VCaP (cell line): ENCODE measurements at regions not wholly inside any gene's neighbourhood (a gene's known extent, or its start where the extent isn't known, plus 50 kb on each side); places are given as distances from the start of the nearest gene placed in this dataset.

Experiments used
- H3K27ac ChIP-seq: fragments of 450-650 bp; 2 replicates; pipeline ENCODE4 v1.5.1; 2017
- TF ChIP-seq, protein P1 (sequence below): fragments of 450-650 bp; conservative IDR thresholded peaks from 2 replicates; pipeline ENCODE4 v1.5.1; 2017; ENCODE audit warnings: mild to moderate bottlenecking, moderate library complexity

DNA sequence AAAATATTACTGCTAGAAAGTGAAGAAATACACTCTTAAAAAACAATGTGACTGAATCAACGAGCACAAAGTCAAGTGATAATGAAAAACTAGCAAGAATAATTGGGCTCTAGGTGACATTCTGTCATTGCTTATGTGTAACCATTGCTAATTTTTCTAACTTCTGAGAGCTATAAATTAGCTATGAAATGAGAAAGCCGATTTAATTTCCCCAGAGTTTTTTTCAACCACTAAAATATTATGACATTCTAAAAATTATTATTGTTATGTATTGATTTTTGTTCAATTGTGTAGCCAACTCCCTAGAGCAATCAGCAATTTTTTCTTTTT is 458.6 kb upstream of the ATXN8OS start:
- TF ChIP-seq, protein P1, sequence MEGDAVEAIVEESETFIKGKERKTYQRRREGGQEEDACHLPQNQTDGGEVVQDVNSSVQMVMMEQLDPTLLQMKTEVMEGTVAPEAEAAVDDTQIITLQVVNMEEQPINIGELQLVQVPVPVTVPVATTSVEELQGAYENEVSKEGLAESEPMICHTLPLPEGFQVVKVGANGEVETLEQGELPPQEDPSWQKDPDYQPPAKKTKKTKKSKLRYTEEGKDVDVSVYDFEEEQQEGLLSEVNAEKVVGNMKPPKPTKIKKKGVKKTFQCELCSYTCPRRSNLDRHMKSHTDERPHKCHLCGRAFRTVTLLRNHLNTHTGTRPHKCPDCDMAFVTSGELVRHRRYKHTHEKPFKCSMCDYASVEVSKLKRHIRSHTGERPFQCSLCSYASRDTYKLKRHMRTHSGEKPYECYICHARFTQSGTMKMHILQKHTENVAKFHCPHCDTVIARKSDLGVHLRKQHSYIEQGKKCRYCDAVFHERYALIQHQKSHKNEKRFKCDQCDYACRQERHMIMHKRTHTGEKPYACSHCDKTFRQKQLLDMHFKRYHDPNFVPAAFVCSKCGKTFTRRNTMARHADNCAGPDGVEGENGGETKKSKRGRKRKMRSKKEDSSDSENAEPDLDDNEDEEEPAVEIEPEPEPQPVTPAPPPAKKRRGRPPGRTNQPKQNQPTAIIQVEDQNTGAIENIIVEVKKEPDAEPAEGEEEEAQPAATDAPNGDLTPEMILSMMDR = no peak
- no peak overlapping the region for H3K27ac ChIP-seq

GRCh38 chr13:69648340-69649062 is 459.1 kb upstream of the ATXN8OS start:
- TF ChIP-seq, protein P1 = no peak
- H3K27ac ChIP-seq = no peak overlapping the region

GRCh38 chr13:69644447-69644846 is 463.2 kb upstream of the ATXN8OS start:
- H3K27ac ChIP-seq = no peak overlapping the region
- TF ChIP-seq, protein P1 = no peak

DNA sequence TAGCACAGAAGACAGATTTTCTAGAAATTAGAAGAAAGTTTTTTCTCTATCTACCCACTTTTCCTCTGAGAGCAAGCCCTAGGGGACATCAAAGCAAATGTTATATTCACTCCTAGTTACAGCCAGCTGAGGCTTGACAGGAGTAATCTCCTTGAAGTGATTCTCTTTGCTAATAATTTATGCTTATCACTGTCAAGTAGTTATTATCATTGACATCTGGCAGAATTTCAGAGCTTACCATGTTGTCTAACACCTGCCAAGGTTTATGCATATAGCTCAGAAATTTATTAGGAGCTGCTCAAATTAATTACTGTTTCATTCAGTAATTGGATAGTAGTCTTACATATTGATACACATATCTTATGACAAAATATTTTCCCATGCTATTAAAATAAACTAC is 465.9 kb upstream of the ATXN8OS start:
- TF ChIP-seq, protein P1 = no peak
- H3K27ac ChIP-seq = no peak overlapping the region

DNA sequence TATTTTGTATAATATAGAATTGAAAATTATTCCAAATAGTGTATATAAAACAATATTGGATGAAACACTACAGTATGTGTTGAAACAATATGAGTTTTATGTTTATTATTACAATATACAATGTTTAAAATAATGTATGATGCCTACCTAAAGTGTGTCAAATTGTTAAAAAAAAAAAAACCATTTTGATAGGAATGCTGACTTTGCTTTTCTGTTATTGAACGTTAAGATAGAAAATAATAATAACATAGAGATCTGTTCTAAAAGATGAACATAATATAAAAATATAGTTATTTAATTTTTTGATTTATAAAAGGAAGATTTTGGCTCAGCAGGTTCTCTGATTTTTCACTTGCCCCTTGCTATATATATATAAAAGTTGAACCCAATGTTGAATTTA is 474.6 kb upstream of the ATXN8OS start:
- TF ChIP-seq, protein P1 = no peak
- H3K27ac ChIP-seq = no peak overlapping the region

GRCh38 chr13:69623973-69624372 is 483.7 kb upstream of the ATXN8OS start:
- H3K27ac ChIP-seq = no peak overlapping the region
- TF ChIP-seq, protein P1 = no peak

- H3K27ac ChIP-seq = no peak overlapping the region
- TF ChIP-seq, protein P1 = no peak
These were observed 488.0 kb upstream of the ATXN8OS start for GRCh38 chr13:69619651-69620050.
